ENCODE measurements at regions not wholly inside any gene's neighbourhood (a gene's known extent, or its start where the extent isn't known, plus 50 kb on each side); places are given as distances from the start of the nearest gene placed in this dataset.

GRCh38 chr11:70816156-70816678 is 417.9 kb downstream of the CTTN start:
- DNase-seq: no peak
- POLR2A ChIA-PET: no interaction called here
- Mint-ChIP-seq H3K27me3 (no peaks in the 10 kb centered on the region), H3K4me3 (no peak overlapping the region), H3K27ac (no peak overlapping the region), H3K4me1 (no peaks in the 10 kb centered on the region), H3K9me3 (no peaks in the 10 kb centered on the region), H3K36me3 (no peaks in the 10 kb centered on the region)
- no peak for ATAC-seq (ENCODE audit: low read depth)

- no peak for DNase-seq
- Mint-ChIP-seq H3K36me3 (no peaks in the 10 kb centered on the region), H3K4me3 (no peak overlapping the region), H3K27ac (no peak overlapping the region), H3K4me1 (no peaks in the 10 kb centered on the region), H3K27me3 (peaks cover 2% of the 10 kb centered on the region), H3K9me3 (no peaks in the 10 kb centered on the region)
- POLR2A ChIA-PET: interaction anchor here (0.6 kb wide), 1 partner anchor 8 kb away, joined by 3 read pairs; no protein-coding TSS in a partner anchor
- ATAC-seq (ENCODE audit: low read depth): no peak
Observed at GRCh38 chr11:70818351-70818750, 420.0 kb downstream of the CTTN start.

- ATAC-seq (ENCODE audit: low read depth): no peak
- no peaks in the 10 kb centered on the region for H3K4me1 Mint-ChIP-seq
- DNase-seq: no peak
- H3K4me3 Mint-ChIP-seq: no peak overlapping the region
- no peak overlapping the region for H3K27ac Mint-ChIP-seq
- H3K36me3 Mint-ChIP-seq: no peaks in the 10 kb centered on the region
- H3K27me3 Mint-ChIP-seq: peaks cover 8% of the 10 kb centered on the region
- no peaks in the 10 kb centered on the region for H3K9me3 Mint-ChIP-seq
- POLR2A ChIA-PET: no interaction called here
Observed at GRCh38 chr11:70819022-70819421, 420.7 kb downstream of the CTTN start.

GRCh38 chr11:70820311-70820710 is 422.0 kb downstream of the CTTN start:
- Mint-ChIP-seq H3K9me3 (no peaks in the 10 kb centered on the region), H3K36me3 (no peaks in the 10 kb centered on the region), H3K27me3 (peaks cover 20% of the 10 kb centered on the region), H3K4me1 (no peaks in the 10 kb centered on the region), H3K27ac (no peak overlapping the region), H3K4me3 (no peak overlapping the region)
- POLR2A ChIA-PET: no interaction called here
- DNase-seq (no peak), ATAC-seq (ENCODE audit: low read depth) (no peak)

GRCh38 chr11:70820712-70821111 is 422.4 kb downstream of the CTTN start:
- ATAC-seq (ENCODE audit: low read depth) (no peak), DNase-seq (no peak)
- H3K27me3 Mint-ChIP-seq: peaks cover 24% of the 10 kb centered on the region
- POLR2A ChIA-PET: no interaction called here
- H3K9me3 Mint-ChIP-seq: no peaks in the 10 kb centered on the region
- no peaks in the 10 kb centered on the region for H3K36me3 Mint-ChIP-seq
- no peak overlapping the region for H3K27ac Mint-ChIP-seq
- H3K4me3 Mint-ChIP-seq: no peak overlapping the region
- H3K4me1 Mint-ChIP-seq: no peaks in the 10 kb centered on the region

- H3K4me3 Mint-ChIP-seq: no peak overlapping the region
Observed at GRCh38 chr11:70823771-70824170, 425.4 kb downstream of the CTTN start.

GRCh38 chr11:70824605-70825245 is 426.4 kb downstream of the CTTN start:
- H3K4me3 Mint-ChIP-seq: no peak overlapping the region
- H3K27ac Mint-ChIP-seq: no peak overlapping the region
- H3K9me3 Mint-ChIP-seq: no peaks in the 10 kb centered on the region
- H3K27me3 Mint-ChIP-seq: peaks cover 37% of the 10 kb centered on the region
- ATAC-seq (ENCODE audit: low read depth): no peak
- no peaks in the 10 kb centered on the region for H3K36me3 Mint-ChIP-seq
- no peak for DNase-seq
- POLR2A ChIA-PET: no interaction called here
- H3K4me1 Mint-ChIP-seq: no peaks in the 10 kb centered on the region

More at GRCh38 chr11:70823771-70824170, 425.4 kb downstream of the CTTN start:
- no peaks in the 10 kb centered on the region for H3K36me3 Mint-ChIP-seq
- no peak for DNase-seq
- H3K27ac Mint-ChIP-seq: no peak overlapping the region
- H3K9me3 Mint-ChIP-seq: no peaks in the 10 kb centered on the region
- no peak for ATAC-seq (ENCODE audit: low read depth)
- H3K4me1 Mint-ChIP-seq: no peaks in the 10 kb centered on the region
- peaks cover 37% of the 10 kb centered on the region for H3K27me3 Mint-ChIP-seq
- POLR2A ChIA-PET: no interaction called here

GRCh38 chr11:70825893-70826540 is 426.4 kb downstream of the SHANK2 start:
- DNase-seq: no peak

GRCh38 chr11:70826541-70827335 is 425.6 kb downstream of the SHANK2 start:
- Mint-ChIP-seq H3K36me3 (no peaks in the 10 kb centered on the region), H3K4me3 (no peak overlapping the region), H3K27ac (no peak overlapping the region), H3K9me3 (no peaks in the 10 kb centered on the region), H3K4me1 (no peaks in the 10 kb centered on the region), H3K27me3 (peaks cover 37% of the 10 kb centered on the region)
- POLR2A ChIA-PET: interaction anchor here (0.7 to 1.0 kb wide), 2 partner anchors 9 to 626 kb away, joined by 3 read pairs; partner anchors contain the start of gene NADSYN1
- DNase-seq: no peak
- ATAC-seq (ENCODE audit: low read depth): no peak

More at GRCh38 chr11:70825893-70826540, 426.4 kb downstream of the SHANK2 start:
- Mint-ChIP-seq H3K4me1 (no peaks in the 10 kb centered on the region), H3K27me3 (peaks cover 37% of the 10 kb centered on the region), H3K36me3 (no peaks in the 10 kb centered on the region), H3K9me3 (no peaks in the 10 kb centered on the region), H3K27ac (no peak overlapping the region), H3K4me3 (no peak overlapping the region)
- POLR2A ChIA-PET: no interaction called here
- ATAC-seq (ENCODE audit: low read depth): no peak

GRCh38 chr11:70828593-70829082 is 423.7 kb downstream of the SHANK2 start:
- Mint-ChIP-seq H3K9me3 (no peaks in the 10 kb centered on the region), H3K27me3 (peaks cover 31% of the 10 kb centered on the region), H3K4me1 (no peaks in the 10 kb centered on the region), H3K27ac (no peak overlapping the region), H3K4me3 (no peak overlapping the region), H3K36me3 (no peaks in the 10 kb centered on the region)
- no peak for DNase-seq
- no peak for ATAC-seq (ENCODE audit: low read depth)
- POLR2A ChIA-PET: no interaction called here

GRCh38 chr11:70829134-70829885 is 423.1 kb downstream of the SHANK2 start:
- Mint-ChIP-seq H3K4me3 (no peak overlapping the region), H3K4me1 (no peaks in the 10 kb centered on the region), H3K36me3 (no peaks in the 10 kb centered on the region), H3K9me3 (no peaks in the 10 kb centered on the region), H3K27me3 (peaks cover 26% of the 10 kb centered on the region), H3K27ac (no peak overlapping the region)
- POLR2A ChIA-PET: no interaction called here
- no peak for ATAC-seq (ENCODE audit: low read depth)
- DNase-seq: no peak

GRCh38 chr11:70829886-70830272 is 422.5 kb downstream of the SHANK2 start:
- H3K4me3 Mint-ChIP-seq: no peak overlapping the region
- H3K36me3 Mint-ChIP-seq: no peaks in the 10 kb centered on the region
- peaks cover 21% of the 10 kb centered on the region for H3K27me3 Mint-ChIP-seq
- no peak for ATAC-seq (ENCODE audit: low read depth)
- POLR2A ChIA-PET: no interaction called here
- no peaks in the 10 kb centered on the region for H3K9me3 Mint-ChIP-seq
- no peak for DNase-seq
- no peaks in the 10 kb centered on the region for H3K4me1 Mint-ChIP-seq
- H3K27ac Mint-ChIP-seq: no peak overlapping the region

GRCh38 chr11:70833011-70833410 is 419.4 kb downstream of the SHANK2 start:
- no peak overlapping the region for H3K4me3 Mint-ChIP-seq
- H3K4me1 Mint-ChIP-seq: no peaks in the 10 kb centered on the region
- POLR2A ChIA-PET: no interaction called here
- H3K27ac Mint-ChIP-seq: no peak overlapping the region
- H3K36me3 Mint-ChIP-seq: no peaks in the 10 kb centered on the region
- H3K27me3 Mint-ChIP-seq: no peaks in the 10 kb centered on the region
- DNase-seq (no peak), ATAC-seq (ENCODE audit: low read depth) (no peak)
- H3K9me3 Mint-ChIP-seq: peaks cover 2% of the 10 kb centered on the region

Data from activated naive CD8-positive, alpha-beta T cell treated with anti-CD3 and anti-CD28 coated beads, Interleukin-2, amount 10 ng/mL, durations not matched to agents 7 days and 5 days (primary cell).